GM19438 (cell line): ENCODE measurements at regions not wholly inside any gene's neighbourhood (a gene's known extent, or its start where the extent isn't known, plus 50 kb on each side); places are given as distances from the start of the nearest gene placed in this dataset.

Experiments
- ATAC-seq: cut with Tn5 transposase; IDR thresholded peaks from one replicate; pipeline ENCODE4 v1.9.1; 2021; ENCODE audit warnings: low read depth; ENCODE audit not compliant: unreplicated experiment

DNA sequence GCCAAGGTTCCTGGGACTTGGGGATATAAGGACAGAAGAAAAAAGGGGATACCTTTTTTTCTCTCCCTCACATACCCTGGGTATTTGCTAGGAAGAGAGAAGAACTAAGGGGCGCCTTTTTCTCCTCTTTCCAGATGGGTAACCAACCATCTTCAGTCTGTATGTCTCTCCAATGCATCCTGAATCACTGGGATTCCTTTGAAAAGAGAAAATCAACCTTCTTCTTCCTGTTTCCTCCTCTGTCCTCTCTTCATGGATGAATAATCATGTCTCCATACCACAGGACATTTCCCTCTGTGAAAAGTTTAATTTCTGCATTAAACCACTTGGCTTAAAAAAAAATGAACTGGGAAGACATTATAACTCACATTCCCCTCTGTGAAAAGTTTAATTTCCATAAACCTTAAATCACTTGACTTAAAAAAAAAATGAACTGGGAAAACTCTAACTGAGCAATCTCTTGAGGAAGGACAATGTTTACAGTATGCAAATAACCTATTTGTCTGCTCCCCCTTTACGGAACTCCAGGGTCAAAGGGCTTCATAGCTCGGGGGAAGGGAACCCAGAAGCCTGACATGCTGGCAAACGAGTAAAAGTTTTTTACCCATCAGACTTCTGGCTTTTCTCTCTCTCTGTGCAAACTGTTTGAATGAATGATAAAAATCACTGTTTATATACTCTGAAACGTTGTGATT is 56.7 kb upstream of the FAM98A start:
- ATAC-seq = no peak

DNA sequence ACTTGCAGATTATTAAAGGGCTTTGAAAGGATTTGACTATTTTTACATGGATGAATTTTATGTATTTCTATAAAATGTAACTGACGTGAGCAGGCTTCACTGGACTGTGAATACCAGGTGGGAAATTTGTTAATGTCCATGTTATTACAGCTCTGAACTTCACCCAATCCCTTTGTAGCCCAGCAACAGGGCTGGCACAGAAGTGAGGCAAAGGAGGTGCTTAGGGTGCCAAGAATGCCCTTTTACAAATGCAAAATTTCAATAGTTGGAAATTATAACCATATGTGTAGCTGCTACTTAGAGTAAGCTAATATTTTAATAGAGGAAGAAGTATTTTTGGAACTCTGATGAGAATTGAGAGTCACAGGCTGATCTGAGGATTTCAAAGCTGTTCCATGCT is 53.7 kb upstream of the FAM98A start:
- no peak for ATAC-seq

DNA sequence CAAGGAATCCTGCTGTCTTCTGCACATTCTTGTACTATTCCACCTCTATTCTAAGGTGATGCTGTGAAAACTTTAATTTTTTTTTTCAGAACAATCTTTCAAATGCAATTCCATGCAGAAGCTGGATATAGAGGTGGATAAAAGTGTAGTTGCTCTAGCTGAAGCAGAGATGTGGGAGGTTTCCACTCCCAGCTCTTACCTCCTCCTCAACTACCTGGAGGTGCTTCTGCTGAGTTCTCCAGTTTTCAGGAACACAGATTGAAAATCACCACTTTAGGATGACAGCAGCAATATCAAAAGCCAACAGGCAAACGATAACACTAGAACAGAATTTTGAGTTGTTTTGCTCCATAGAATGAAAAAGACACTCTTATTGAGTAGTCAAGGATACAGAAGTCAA is 51.1 kb upstream of the FAM98A start:
- no peak for ATAC-seq
